HEK293 (cell line): ENCODE measurements at regions not wholly inside any gene's neighbourhood (a gene's known extent, or its start where the extent isn't known, plus 50 kb on each side); places are given as distances from the start of the nearest gene placed in this dataset.

ENCODE experiments used
- CTCF ChIA-PET: fragments of 350-600 bp; formaldehyde crosslinking; extraction: SDS; loops from one replicate; lab custom pipeline; 2021; ENCODE audit warnings: antibody characterized with exemption; lab: Yijun Ruan, JAX
- POLR2A ChIA-PET: fragments of 300-600 bp; formaldehyde crosslinking; extraction: SDS; loops from one replicate; lab custom pipeline; 2020; ENCODE audit warnings: antibody characterized with exemption, inconsistent platforms; lab: Yijun Ruan, JAX
- H3K27ac ChIP-seq: fragments of 200-500 bp; sonication (Bioruptor generic); 2 replicates; pipeline ENCODE4 v1.5.1; 2014; ENCODE audit warnings: low read depth, low read length, control low read depth, inconsistent platforms; ENCODE audit errors: extremely low read depth
- H3K36me3 ChIP-seq, 2 experiments: fragments of 200-500 bp in 1 of 2; sonication (Bioruptor generic) in 1 of 2; 1 replicate in 1 of 2; 2 replicates in 1 of 2; pipeline ENCODE4 v1.5.1; 2014 to 2017; ENCODE audit warnings: inconsistent platforms in 2 of 2, low read length in 2 of 2; ENCODE audit not compliant: control insufficient read depth in 2 of 2, insufficient read depth in 1 of 2
- H3K4me1 ChIP-seq: fragments of 200-500 bp; sonication (Bioruptor generic); 2 replicates; pipeline ENCODE4 v1.5.1; 2014; ENCODE audit warnings: mild to moderate bottlenecking, low read length, inconsistent platforms; ENCODE audit not compliant: control insufficient read depth, insufficient read depth
- H3K4me3 ChIP-seq: 2 replicates; pipeline ENCODE4 v1.5.1; 2011; ENCODE audit warnings: low read depth, mild to moderate bottlenecking, control low read depth, low read length, moderate library complexity
- H3K9me3 ChIP-seq: fragments of 200-500 bp; sonication (Bioruptor generic); 2 replicates; pipeline ENCODE4 v1.5.1; 2014; ENCODE audit warnings: low read depth, low read length, inconsistent platforms; ENCODE audit not compliant: control insufficient read depth, insufficient read depth
- GFI1B ChIP-seq: fragments of 450-650 bp; formaldehyde crosslinking; IDR thresholded peaks from 2 replicates; pipeline ENCODE4 v1.5.1; 2016; ENCODE audit warnings: missing biosample characterization, missing genetic modification characterization
- GLI2 ChIP-seq: fragments of 450-650 bp; formaldehyde crosslinking; IDR thresholded peaks from 2 replicates; pipeline ENCODE4; 2017; ENCODE audit warnings: missing biosample characterization, missing genetic modification characterization, low read depth, borderline replicate concordance
- KLF16 ChIP-seq: fragments of 450-650 bp; formaldehyde crosslinking; IDR thresholded peaks from 2 replicates; pipeline ENCODE4 v1.5.1; 2017; ENCODE audit warnings: missing biosample characterization, missing genetic modification characterization
- PRDM2 ChIP-seq: fragments of 450-650 bp; formaldehyde crosslinking; IDR thresholded peaks from 2 replicates; pipeline ENCODE4 v1.5.1; 2016; ENCODE audit warnings: missing biosample characterization, missing genetic modification characterization, borderline replicate concordance
- ZNF140 ChIP-seq: fragments of 450-650 bp; formaldehyde crosslinking; IDR thresholded peaks from 2 replicates; pipeline ENCODE4 v1.5.1; 2016; ENCODE audit warnings: missing biosample characterization, missing genetic modification characterization
- ZNF18 ChIP-seq: fragments of 450-650 bp; formaldehyde crosslinking; IDR thresholded peaks from 2 replicates; pipeline ENCODE4 v1.5.1; 2016; ENCODE audit warnings: missing biosample characterization, missing genetic modification characterization
- ZNF248 ChIP-seq: fragments of 450-650 bp; formaldehyde crosslinking; IDR thresholded peaks from 2 replicates; pipeline ENCODE4 v1.5.1; 2017; ENCODE audit warnings: missing biosample characterization, missing genetic modification characterization
- ZNF404 ChIP-seq: fragments of 450-650 bp; formaldehyde crosslinking; IDR thresholded peaks from 2 replicates; pipeline ENCODE4 v1.5.1; 2017; ENCODE audit warnings: missing biosample characterization, missing genetic modification characterization
- ZNF777 ChIP-seq: fragments of 450-650 bp; formaldehyde crosslinking; IDR thresholded peaks from 2 replicates; pipeline ENCODE4 v1.5.1; 2017; ENCODE audit warnings: missing biosample characterization, missing genetic modification characterization, borderline replicate concordance
- TF ChIP-seq, protein P1 (sequence below): fragments of 450-650 bp; formaldehyde crosslinking; IDR thresholded peaks from 2 replicates; pipeline ENCODE4 v1.5.1; 2016; ENCODE audit warnings: missing biosample characterization, missing genetic modification characterization
- TF ChIP-seq, protein P2 (sequence below): fragments of 450-650 bp; formaldehyde crosslinking; IDR thresholded peaks from 2 replicates; pipeline ENCODE4 v1.5.1; 2017; ENCODE audit warnings: missing biosample characterization, mild to moderate bottlenecking, missing genetic modification characterization, moderate library complexity

- TF ChIP-seq, protein P1, sequence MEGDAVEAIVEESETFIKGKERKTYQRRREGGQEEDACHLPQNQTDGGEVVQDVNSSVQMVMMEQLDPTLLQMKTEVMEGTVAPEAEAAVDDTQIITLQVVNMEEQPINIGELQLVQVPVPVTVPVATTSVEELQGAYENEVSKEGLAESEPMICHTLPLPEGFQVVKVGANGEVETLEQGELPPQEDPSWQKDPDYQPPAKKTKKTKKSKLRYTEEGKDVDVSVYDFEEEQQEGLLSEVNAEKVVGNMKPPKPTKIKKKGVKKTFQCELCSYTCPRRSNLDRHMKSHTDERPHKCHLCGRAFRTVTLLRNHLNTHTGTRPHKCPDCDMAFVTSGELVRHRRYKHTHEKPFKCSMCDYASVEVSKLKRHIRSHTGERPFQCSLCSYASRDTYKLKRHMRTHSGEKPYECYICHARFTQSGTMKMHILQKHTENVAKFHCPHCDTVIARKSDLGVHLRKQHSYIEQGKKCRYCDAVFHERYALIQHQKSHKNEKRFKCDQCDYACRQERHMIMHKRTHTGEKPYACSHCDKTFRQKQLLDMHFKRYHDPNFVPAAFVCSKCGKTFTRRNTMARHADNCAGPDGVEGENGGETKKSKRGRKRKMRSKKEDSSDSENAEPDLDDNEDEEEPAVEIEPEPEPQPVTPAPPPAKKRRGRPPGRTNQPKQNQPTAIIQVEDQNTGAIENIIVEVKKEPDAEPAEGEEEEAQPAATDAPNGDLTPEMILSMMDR (tag by site-specific recombination), result no peak
- TF ChIP-seq KLF16 (tag by site-specific recombination), result no peak
- TF ChIP-seq ZNF248 (tag by site-specific recombination), result no peak
- no peak for TF ChIP-seq ZNF777 (tag by site-specific recombination)
- no peak for TF ChIP-seq GFI1B (tag by site-specific recombination)
- no peak for TF ChIP-seq GLI2 (tag by site-specific recombination)
- no peak for TF ChIP-seq ZNF404 (tag by site-specific recombination)
- TF ChIP-seq, protein P2, sequence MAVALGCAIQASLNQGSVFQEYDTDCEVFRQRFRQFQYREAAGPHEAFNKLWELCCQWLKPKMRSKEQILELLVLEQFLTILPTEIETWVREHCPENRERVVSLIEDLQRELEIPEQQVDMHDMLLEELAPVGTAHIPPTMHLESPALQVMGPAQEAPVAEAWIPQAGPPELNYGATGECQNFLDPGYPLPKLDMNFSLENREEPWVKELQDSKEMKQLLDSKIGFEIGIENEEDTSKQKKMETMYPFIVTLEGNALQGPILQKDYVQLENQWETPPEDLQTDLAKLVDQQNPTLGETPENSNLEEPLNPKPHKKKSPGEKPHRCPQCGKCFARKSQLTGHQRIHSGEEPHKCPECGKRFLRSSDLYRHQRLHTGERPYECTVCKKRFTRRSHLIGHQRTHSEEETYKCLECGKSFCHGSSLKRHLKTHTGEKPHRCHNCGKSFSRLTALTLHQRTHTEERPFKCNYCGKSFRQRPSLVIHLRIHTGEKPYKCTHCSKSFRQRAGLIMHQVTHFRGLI (tag by site-specific recombination), result no peak
- no peak for TF ChIP-seq ZNF140 (tag by site-specific recombination)
These were observed 133.7 kb downstream of the S1PR1 start (continued) for GRCh38 chr1:101370488-101370887.

DNA sequence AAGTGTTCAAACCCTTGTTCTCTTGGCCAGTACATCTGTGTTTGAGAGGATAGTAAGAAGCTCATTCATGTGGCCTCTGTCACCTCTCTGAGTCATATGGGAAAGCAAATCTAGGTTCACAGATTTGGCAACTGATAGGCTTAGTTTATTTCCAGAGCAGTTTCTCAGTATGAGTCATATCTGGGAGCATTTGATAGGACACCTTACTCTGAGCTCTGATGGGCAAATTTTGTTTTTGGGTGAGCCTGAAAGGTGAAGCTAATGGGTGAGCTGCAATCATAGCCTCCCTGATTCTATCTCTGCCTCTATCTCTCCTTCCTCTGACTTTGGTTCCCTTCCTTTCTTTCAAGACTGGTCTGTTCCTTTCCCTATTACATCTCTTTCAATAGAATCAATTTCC, 134.4 kb downstream of the S1PR1 start:
- POLR2A ChIA-PET, result no interaction called here

More for the DNA sequence above, 134.4 kb downstream of the S1PR1 start:
- H3K4me3 ChIP-seq, result no peak overlapping the region
- H3K27ac ChIP-seq, result no peak overlapping the region
- H3K36me3 ChIP-seq, result no peaks in the 10 kb centered on the region
- no peaks in the 10 kb centered on the region for H3K4me1 ChIP-seq
- no peaks in the 10 kb centered on the region for H3K9me3 ChIP-seq
- CTCF ChIA-PET, result interaction anchor here (1.0 to 1.4 kb wide), 2 partner anchors 62 to 83 kb away, joined by 3 to 5 read pairs; no protein-coding TSS in a partner anchor
- 0 out of 2 replicates have a peak, but pooled peaks have one; percentile 26 for TF ChIP-seq GFI1B (tag by site-specific recombination)
- no peak for TF ChIP-seq PRDM2 (tag by site-specific recombination)
- no peak for TF ChIP-seq ZNF18
